GM18909 (cell line): ENCODE measurements at regions not wholly inside any gene's neighbourhood (a gene's known extent, or its start where the extent isn't known, plus 50 kb on each side); places are given as distances from the start of the nearest gene placed in this dataset.

Experiments used
- ATAC-seq: cut with Tn5 transposase; IDR thresholded peaks from one replicate; pipeline ENCODE4 v1.9.1; 2021; ENCODE audit warnings: mild to moderate bottlenecking; ENCODE audit not compliant: unreplicated experiment, poor library complexity

DNA sequence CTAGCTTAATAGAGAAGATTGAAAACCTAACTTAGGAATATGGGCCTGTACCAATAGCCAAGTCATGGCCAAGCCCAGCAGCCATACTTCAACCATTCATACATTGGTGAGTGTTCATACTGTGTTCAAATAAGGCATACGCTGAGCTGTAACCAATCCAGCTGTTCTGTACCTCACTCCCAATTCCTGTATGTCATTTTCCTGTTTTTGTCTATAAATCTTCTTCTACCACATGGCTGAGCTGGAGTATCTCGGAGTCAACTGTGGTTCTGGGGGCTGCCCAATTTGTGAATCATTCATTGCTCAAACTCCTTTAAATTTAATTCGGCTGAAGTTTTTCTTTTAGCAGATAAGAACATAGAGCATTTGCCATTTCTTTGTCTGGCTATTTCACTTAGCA lies 195.3 kb upstream of the ANKRD50 start:
- no peak for ATAC-seq

DNA sequence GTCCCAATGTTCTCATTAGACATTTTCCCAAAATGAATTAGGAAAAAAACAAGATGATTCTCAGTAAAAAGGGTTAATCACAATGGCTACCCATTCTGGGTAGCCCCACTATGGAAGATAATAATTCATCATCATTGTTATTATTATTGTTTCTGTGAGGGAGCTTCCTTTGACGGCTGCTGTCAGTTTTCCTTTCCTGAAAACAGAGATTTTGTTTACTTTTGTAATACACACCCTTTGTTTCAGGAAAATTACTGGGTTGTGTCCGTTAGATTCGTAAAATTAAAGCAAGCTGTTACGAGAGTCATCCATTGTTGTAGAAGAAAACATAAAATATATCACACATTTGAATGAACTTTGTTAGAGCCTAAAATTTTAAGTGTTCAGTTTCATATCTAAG lies 192.9 kb upstream of the ANKRD50 start:
- ATAC-seq: no peak

DNA sequence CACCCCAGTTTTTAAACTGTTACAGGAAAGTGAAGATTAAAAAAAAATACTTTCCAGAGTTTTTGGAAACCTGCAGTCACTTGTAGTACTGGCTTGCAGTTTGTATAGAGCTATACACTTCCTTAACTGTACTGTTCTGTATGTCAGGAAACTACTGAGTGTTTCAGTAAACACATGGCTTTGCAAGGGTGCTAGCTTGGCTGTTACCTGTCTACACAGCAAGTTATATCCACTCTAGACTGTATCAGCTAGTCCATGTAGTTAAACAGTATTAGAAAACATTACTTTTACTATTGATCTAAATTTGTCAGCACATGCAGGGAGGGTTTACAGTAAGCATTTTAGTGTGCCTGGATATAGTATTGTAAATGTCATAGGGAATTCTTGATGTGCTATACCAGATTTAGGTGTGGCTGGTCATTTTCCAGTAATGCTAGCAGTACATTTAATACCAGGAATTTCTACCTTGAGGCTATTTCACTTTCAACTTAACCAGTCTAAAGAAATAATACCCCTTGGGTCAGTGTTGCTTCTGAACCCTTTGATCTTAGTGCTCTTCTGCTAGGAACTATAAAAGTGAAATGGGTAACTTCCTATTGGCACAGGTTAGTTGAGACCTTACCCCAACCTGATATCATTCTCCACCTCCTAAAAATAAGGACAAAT lies 192.3 kb upstream of the ANKRD50 start:
- no peak for ATAC-seq

DNA sequence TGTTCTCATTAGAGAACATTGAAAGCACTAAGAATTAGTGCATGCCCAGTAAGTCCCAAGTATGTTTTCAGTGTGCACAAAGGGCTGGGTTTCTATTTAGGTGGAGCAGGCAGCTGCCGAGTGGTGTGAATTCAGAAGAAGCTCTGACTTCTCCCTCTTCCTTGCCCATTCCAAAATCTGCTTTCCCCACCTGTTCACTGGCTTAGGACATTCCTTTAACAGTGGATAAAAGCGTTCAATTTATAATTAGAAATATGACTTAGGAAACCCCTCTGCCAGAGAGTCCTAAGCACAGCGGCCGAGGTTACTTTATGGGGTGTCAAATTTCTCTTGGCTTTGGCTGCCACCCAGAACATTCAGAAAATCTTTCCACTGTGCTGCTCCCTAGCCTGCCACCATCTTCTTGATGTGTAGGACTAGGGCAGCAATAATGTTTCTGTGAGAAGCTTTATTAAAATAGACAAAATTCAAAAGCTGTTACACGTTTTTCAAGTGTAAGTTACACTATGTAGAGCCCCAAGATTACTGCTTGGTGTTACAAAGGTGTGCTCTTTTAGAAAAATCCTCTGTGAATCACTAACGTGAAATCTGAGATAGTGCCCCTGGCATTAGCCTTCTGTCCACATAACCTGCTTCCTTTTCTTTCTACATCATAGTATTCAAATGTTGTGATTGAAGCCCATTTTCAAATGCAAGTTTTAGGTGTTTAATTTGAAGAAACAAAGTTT lies 191.6 kb upstream of the ANKRD50 start:
- no peak for ATAC-seq

GRCh38 chr4:124902001-124902515 lies 189.5 kb upstream of the ANKRD50 start:
- ATAC-seq: no peak

DNA sequence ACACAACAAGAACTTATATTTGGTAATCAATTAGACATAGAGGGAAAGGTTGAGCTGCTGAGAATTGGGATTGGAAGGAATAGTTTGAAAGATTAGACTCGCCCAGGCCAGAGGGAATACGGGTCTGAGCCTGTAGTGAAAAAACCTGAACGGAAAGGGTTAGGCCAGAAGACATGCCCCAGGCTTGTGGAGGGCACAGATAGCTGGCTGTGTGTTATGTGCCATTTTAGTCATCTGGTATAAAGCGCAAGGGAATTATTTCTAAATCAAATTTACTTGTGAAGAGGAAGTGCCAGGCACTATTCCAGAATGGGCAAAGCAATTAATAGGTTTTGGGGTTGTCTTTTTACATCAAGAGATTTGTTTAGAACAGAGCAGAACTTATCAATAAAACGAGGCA lies 187.5 kb upstream of the ANKRD50 start:
- no peak for ATAC-seq

GRCh38 chr4:124890522-124890921 lies 178.0 kb upstream of the ANKRD50 start:
- ATAC-seq: no peak

- no peak for ATAC-seq
Measured at GRCh38 chr4:124887739-124888138, 175.2 kb upstream of the ANKRD50 start.

DNA sequence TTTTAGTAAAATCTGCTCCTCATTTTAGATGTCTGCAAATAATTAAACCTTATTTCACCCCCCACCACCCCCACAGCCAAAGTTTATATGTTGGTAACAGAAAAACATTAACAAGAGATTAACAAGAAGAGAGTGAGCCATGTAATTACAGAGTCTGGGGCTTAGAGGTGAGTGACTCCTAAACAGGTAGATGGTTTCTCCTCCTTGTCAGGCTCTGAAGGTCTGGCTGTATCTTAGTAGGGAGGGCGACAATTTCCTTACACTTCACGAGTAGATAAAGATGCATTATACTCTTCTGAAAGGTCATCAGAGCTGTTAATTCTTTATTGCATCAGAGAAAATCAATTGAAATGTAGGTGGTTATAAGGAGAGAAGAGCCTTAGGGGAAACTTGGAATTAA lies 171.8 kb upstream of the ANKRD50 start:
- ATAC-seq: no peak

DNA sequence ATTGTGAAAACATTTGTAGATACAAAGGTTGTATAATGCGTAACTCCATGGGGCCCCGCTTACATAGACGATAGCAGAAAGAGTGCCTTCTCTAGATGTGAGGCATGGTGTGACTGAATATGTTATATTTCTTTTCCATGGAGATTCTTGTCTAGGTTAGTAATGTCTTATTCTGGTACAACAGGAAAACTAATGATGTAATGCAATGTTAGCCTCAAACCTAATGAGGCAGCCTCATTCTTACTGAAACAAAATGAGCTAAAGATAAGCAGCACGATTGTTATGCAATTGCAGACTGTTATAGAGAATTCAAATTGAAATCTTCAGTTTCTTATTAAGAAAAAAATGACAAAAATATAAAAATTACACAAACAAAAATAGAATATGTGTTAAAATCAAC lies 171.1 kb upstream of the ANKRD50 start:
- no peak for ATAC-seq

DNA sequence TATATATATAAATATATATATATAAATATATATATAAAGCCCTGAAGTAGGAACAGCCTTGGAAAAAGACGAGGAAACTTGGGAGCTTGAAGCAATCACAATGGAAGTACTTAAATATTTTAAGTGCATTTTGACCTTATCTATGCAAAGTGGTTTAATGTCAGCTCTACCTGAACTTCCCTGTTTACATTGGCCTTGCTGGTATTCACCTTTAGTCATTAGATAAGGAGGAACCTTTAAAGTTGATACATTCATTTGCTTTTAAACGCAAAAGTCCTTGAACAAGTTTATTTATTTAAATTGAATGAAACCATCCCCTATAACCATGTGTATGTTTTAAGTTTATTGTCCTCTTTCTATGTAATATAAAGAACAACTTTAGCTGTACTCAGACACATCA lies 166.7 kb upstream of the ANKRD50 start:
- ATAC-seq: no peak

DNA sequence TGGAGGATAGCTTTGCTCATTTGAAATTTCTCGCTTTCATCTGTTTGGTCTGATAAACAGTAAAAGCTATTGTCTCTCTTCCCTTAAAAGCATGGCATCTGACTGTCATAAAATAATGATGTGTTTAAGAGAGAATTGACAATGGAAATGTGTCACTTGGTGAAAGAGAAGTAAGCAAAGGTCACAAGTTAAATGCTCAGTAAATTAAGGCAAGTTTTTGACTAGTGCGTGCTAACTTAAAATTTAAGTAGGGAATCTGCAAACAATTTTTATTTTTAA lies 161.6 kb upstream of the ANKRD50 start:
- ATAC-seq: no peak

- ATAC-seq: no peak
Measured at GRCh38 chr4:124873361-124874171, 161.0 kb upstream of the ANKRD50 start.

GRCh38 chr4:124872659-124873058 lies 160.1 kb upstream of the ANKRD50 start:
- no peak for ATAC-seq

- ATAC-seq: no peak
Measured at GRCh38 chr4:124869961-124870495, 157.5 kb upstream of the ANKRD50 start.

GRCh38 chr4:124868495-124868894 lies 156.0 kb upstream of the ANKRD50 start:
- no peak for ATAC-seq

- no peak for ATAC-seq
Measured at GRCh38 chr4:124867536-124867935, 155.0 kb upstream of the ANKRD50 start.

GRCh38 chr4:124866301-124866700 lies 153.8 kb upstream of the ANKRD50 start:
- ATAC-seq: no peak

DNA sequence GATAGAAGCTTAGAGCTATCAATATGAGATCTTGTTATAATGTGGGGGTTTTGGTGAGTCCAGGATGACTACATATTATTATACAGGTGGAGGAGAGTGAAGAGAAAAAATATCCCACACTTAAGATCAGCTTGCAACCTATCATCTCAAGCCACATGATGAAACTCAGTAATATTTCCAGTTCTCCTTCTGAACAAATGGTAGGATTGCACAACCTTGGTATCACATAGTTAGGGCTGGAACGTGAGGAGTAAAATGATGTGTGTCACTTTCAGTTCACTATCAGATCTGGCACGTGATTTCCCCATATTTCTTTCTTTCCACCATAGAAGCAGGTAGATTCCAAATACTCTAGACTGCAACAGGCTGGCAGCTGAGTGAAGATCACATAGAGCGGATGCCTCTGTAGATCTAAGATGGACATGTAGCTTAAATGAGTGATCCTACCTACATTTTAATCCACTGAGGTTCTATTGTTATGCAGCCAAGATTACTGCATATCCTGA lies 150.6 kb upstream of the ANKRD50 start:
- no peak for ATAC-seq

DNA sequence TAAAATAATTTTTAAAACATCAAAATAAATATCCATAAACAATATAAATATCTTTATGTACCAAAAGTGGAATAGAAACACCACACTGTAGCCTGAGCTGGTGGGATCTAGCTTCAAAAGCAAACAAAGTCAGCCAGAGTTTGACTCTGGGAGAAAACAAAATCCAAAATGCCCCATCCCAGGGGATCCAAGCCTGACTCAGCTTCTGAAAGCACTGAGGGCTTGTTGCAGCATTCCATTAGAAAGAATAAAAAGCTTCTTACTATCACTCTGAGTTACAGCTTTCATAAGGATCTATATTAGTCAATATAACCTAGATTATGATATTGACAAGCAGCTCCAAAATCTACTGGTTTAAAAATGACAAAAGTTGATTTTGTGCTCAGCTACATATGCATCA lies 149.7 kb upstream of the ANKRD50 start:
- ATAC-seq: no peak

DNA sequence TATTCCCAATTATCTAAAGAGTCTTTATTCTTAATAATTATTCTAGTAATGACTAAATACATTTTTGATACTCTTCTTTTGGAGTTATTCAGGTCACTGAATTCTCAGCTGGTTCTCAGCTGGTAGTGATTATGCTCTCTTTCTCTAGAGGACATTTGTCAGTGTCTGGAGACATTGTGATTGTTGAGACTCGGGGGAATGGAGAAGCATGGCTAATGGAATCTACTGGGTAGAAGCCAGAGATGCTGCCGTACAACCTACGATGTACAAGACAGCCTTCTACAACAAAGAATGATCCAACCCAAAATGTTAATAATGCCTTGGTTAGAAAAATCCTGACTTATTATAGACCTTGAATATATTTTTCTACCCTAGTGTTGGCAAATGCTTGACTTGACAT lies 149.2 kb upstream of the ANKRD50 start:
- ATAC-seq: no peak
